ENCODE measurements at regions not wholly inside any gene's neighbourhood (a gene's known extent, or its start where the extent isn't known, plus 50 kb on each side); places are given as distances from the start of the nearest gene placed in this dataset.

GRCh38 chr7:76126632-76127031 is 75.1 kb upstream of the SRRM3 start:
- Histone ChIP-seq H3K9ac (ENCODE audit: insufficient read depth, low read length) (no peak overlapping the region), H2AFZ (ENCODE audit: low read length) (no peak overlapping the region), H3K4me2 (ENCODE audit: extremely low read depth, insufficient read depth, low read length) (no peak overlapping the region), H4K20me1 (ENCODE audit: control insufficient read depth, extremely low read depth, insufficient read depth, low read length) (no peaks in the 10 kb centered on the region), H3K4me3 (replicated peaks in 1 of 4; ENCODE audit: control extremely low read depth in 1 of 4, insufficient read depth in 1 of 4, low read depth in 3 of 4, low read length in 4 of 4) (no peak overlapping the region), H3K27me3 (ENCODE audit: control insufficient read depth, insufficient read depth, low read length) (no peaks in the 10 kb centered on the region), H3K4me1 (ENCODE audit: control insufficient read depth, extremely low read depth, insufficient read depth, low read length) (no peaks in the 10 kb centered on the region), H3K36me3 (ENCODE audit: control insufficient read depth, insufficient read depth, low read length) (no peaks in the 10 kb centered on the region), H3K9me3 (ENCODE audit: control insufficient read depth, insufficient read depth, low read depth, low read length) (no peaks in the 10 kb centered on the region), H3K27ac (ENCODE audit: insufficient read depth, low read length) (no peak overlapping the region), H3K79me2 (ENCODE audit: control insufficient read depth, insufficient read depth, low read length) (no peaks in the 10 kb centered on the region)
- no peak for DNase-seq (ENCODE audit: low read depth in 2 of 2)
- TF ChIP-seq EZH2 (IDR thresholded peaks at IDR 0.05; ENCODE audit: low read length, missing control alignments) (no peak), CTCF (conservative IDR thresholded peaks at IDR 0.05 in 1 of 2, IDR thresholded peaks at IDR 0.05 in 1 of 2; ENCODE audit: low read depth in 1 of 2, low read length in 2 of 2) (no peak)

- no peak overlapping the region for H2AFZ ChIP-seq (ENCODE audit: low read length)
- peak in 1 of 2 donors; percentile 22 for DNase-seq (ENCODE audit: low read depth in 2 of 2)
- H3K36me3 ChIP-seq (ENCODE audit: control insufficient read depth, insufficient read depth, low read length) = no peaks in the 10 kb centered on the region
- no peaks in the 10 kb centered on the region for H3K79me2 ChIP-seq (ENCODE audit: control insufficient read depth, insufficient read depth, low read length)
- no peaks in the 10 kb centered on the region for H3K4me1 ChIP-seq (ENCODE audit: control insufficient read depth, extremely low read depth, insufficient read depth, low read length)
- no peaks in the 10 kb centered on the region for H4K20me1 ChIP-seq (ENCODE audit: control insufficient read depth, extremely low read depth, insufficient read depth, low read length)
- TF ChIP-seq CTCF (conservative IDR thresholded peaks at IDR 0.05 in 1 of 2, IDR thresholded peaks at IDR 0.05 in 1 of 2; ENCODE audit: low read depth in 1 of 2, low read length in 2 of 2) (no peak), EZH2 (IDR thresholded peaks at IDR 0.05; ENCODE audit: low read length, missing control alignments) (no peak)
- no peak overlapping the region for H3K27ac ChIP-seq (ENCODE audit: insufficient read depth, low read length)
- no peak overlapping the region for H3K4me3 ChIP-seq (replicated peaks in 1 of 4; ENCODE audit: control extremely low read depth in 1 of 4, insufficient read depth in 1 of 4, low read depth in 3 of 4, low read length in 4 of 4)
- H3K9me3 ChIP-seq (ENCODE audit: control insufficient read depth, insufficient read depth, low read depth, low read length) = no peaks in the 10 kb centered on the region
- no peak overlapping the region for H3K9ac ChIP-seq (ENCODE audit: insufficient read depth, low read length)
- H3K4me2 ChIP-seq (ENCODE audit: extremely low read depth, insufficient read depth, low read length) = no peak overlapping the region
- no peaks in the 10 kb centered on the region for H3K27me3 ChIP-seq (ENCODE audit: control insufficient read depth, insufficient read depth, low read length)
These were observed 72.3 kb upstream of the SRRM3 start for GRCh38 chr7:76129366-76129765.

- H3K27ac ChIP-seq (ENCODE audit: insufficient read depth, low read length) = no peak overlapping the region
- no peaks in the 10 kb centered on the region for H3K79me2 ChIP-seq (ENCODE audit: control insufficient read depth, insufficient read depth, low read length)
- TF ChIP-seq CTCF (conservative IDR thresholded peaks at IDR 0.05 in 1 of 2, IDR thresholded peaks at IDR 0.05 in 1 of 2; ENCODE audit: low read depth in 1 of 2, low read length in 2 of 2) (no peak), EZH2 (IDR thresholded peaks at IDR 0.05; ENCODE audit: low read length, missing control alignments) (no peak)
- H3K9me3 ChIP-seq (ENCODE audit: control insufficient read depth, insufficient read depth, low read depth, low read length) = no peaks in the 10 kb centered on the region
- H4K20me1 ChIP-seq (ENCODE audit: control insufficient read depth, extremely low read depth, insufficient read depth, low read length) = no peaks in the 10 kb centered on the region
- no peaks in the 10 kb centered on the region for H3K27me3 ChIP-seq (ENCODE audit: control insufficient read depth, insufficient read depth, low read length)
- H3K4me1 ChIP-seq (ENCODE audit: control insufficient read depth, extremely low read depth, insufficient read depth, low read length) = no peaks in the 10 kb centered on the region
- H2AFZ ChIP-seq (ENCODE audit: low read length) = no peak overlapping the region
- no peaks in the 10 kb centered on the region for H3K36me3 ChIP-seq (ENCODE audit: control insufficient read depth, insufficient read depth, low read length)
- no peak overlapping the region for H3K9ac ChIP-seq (ENCODE audit: insufficient read depth, low read length)
- no peak overlapping the region for H3K4me2 ChIP-seq (ENCODE audit: extremely low read depth, insufficient read depth, low read length)
- no peak overlapping the region for H3K4me3 ChIP-seq (replicated peaks in 1 of 4; ENCODE audit: control extremely low read depth in 1 of 4, insufficient read depth in 1 of 4, low read depth in 3 of 4, low read length in 4 of 4)
- DNase-seq (ENCODE audit: low read depth in 2 of 2) = no peak
These were observed 71.9 kb upstream of the SRRM3 start for GRCh38 chr7:76129836-76130235.

Data from fibroblast of lung (primary cell).